Stimulated activated CD8-positive, alpha-beta memory T cell treated with anti-CD3 and anti-CD28 coated beads, Interleukin-4, amount 100 ng/mL, for 4 hours (primary cell): ENCODE measurements at regions not wholly inside any gene's neighbourhood (a gene's known extent, or its start where the extent isn't known, plus 50 kb on each side); places are given as distances from the start of the nearest gene placed in this dataset.

Experiments used
- DNase-seq, 2 donors: peaks; one replicate each; pipeline ENCODE4 v3.0.0-alpha.2; 2020; ENCODE audit warnings: low read depth in 2 of 2, low spot score in 1 of 2

GRCh38 chr10:128835361-128835760 lies 631.7 kb upstream of the MGMT start:
- DNase-seq, result no peak

GRCh38 chr10:128837478-128837877 lies 629.6 kb upstream of the MGMT start:
- DNase-seq, result no peak

GRCh38 chr10:128839134-128839533 lies 627.9 kb upstream of the MGMT start:
- no peak for DNase-seq

- no peak for DNase-seq
These were observed 627.3 kb upstream of the MGMT start for GRCh38 chr10:128839701-128840100.

GRCh38 chr10:128843972-128844371 lies 623.1 kb upstream of the MGMT start:
- no peak for DNase-seq

GRCh38 chr10:128846927-128847326 lies 620.1 kb upstream of the MGMT start:
- no peak for DNase-seq

- DNase-seq, result no peak
These were observed 618.2 kb upstream of the MGMT start for GRCh38 chr10:128848810-128849209.

- DNase-seq, result no peak
These were observed 616.4 kb upstream of the MGMT start for GRCh38 chr10:128850647-128851046.

- no peak for DNase-seq
These were observed 615.8 kb upstream of the MGMT start for GRCh38 chr10:128851281-128851680.

- no peak for DNase-seq
These were observed 615.3 kb upstream of the MGMT start for GRCh38 chr10:128851726-128852125.

GRCh38 chr10:128852449-128852848 lies 614.6 kb upstream of the MGMT start:
- DNase-seq, result no peak

- DNase-seq, result no peak
These were observed 614.1 kb upstream of the MGMT start for GRCh38 chr10:128852902-128853301.

GRCh38 chr10:128853537-128853936 lies 613.5 kb upstream of the MGMT start:
- no peak for DNase-seq

GRCh38 chr10:128854204-128854603 lies 612.8 kb upstream of the MGMT start:
- DNase-seq, result no peak

GRCh38 chr10:128854963-128855362 lies 612.1 kb upstream of the MGMT start:
- DNase-seq, result no peak

- no peak for DNase-seq
These were observed 611.2 kb upstream of the MGMT start for GRCh38 chr10:128855618-128856428.

GRCh38 chr10:128859738-128860386 lies 607.2 kb upstream of the MGMT start:
- DNase-seq, result no peak

GRCh38 chr10:128860574-128860973 lies 606.5 kb upstream of the MGMT start:
- DNase-seq, result no peak

- no peak for DNase-seq
These were observed 605.8 kb upstream of the MGMT start for GRCh38 chr10:128861018-128861901.

- no peak for DNase-seq
These were observed 603.6 kb upstream of the MGMT start for GRCh38 chr10:128863411-128863810.

- DNase-seq, result no peak
These were observed 603.1 kb upstream of the MGMT start for GRCh38 chr10:128863823-128864405.
